Ishikawa (cell line): ENCODE measurements at regions not wholly inside any gene's neighbourhood (a gene's known extent, or its start where the extent isn't known, plus 50 kb on each side); places are given as distances from the start of the nearest gene placed in this dataset.
A peak's percentile ranks its signal among the peaks of the same experiment; 100 is the strongest.

Source experiments
- CEBPB ChIP-seq: IDR thresholded peaks from 2 replicates; pipeline ENCODE4 v1.6.1; 2012
- CREB1 ChIP-seq: IDR thresholded peaks from 2 replicates; pipeline ENCODE4 v1.6.1; 2012; ENCODE audit warnings: low read depth
- EGR1 ChIP-seq: IDR thresholded peaks from 2 replicates; pipeline ENCODE4 v1.6.1; 2012
- FOXM1 ChIP-seq: IDR thresholded peaks from 2 replicates; pipeline ENCODE4 v1.6.1; 2012; ENCODE audit warnings: low read depth, borderline replicate concordance
- MAX ChIP-seq: IDR thresholded peaks from 2 replicates; pipeline ENCODE4 v1.6.1; 2012
- NFIC ChIP-seq: IDR thresholded peaks from 2 replicates; pipeline ENCODE4 v1.6.1; 2012
- RAD21 ChIP-seq: IDR thresholded peaks from 2 replicates; pipeline ENCODE4 v1.6.1; 2012; ENCODE audit warnings: low read depth
- REST ChIP-seq: IDR thresholded peaks from 2 replicates; pipeline ENCODE4 v1.6.1; 2012; ENCODE audit warnings: low read depth, mild to moderate bottlenecking
- TAF1 ChIP-seq: IDR thresholded peaks from 2 replicates; pipeline ENCODE4 v1.6.1; 2012; ENCODE audit warnings: low read depth, mild to moderate bottlenecking
- TCF12 ChIP-seq: IDR thresholded peaks from 2 replicates; pipeline ENCODE4 v1.6.1; 2012; ENCODE audit warnings: low read depth
- TEAD4 ChIP-seq: IDR thresholded peaks from 2 replicates; pipeline ENCODE4 v1.6.1; 2012
- USF1 ChIP-seq: IDR thresholded peaks from 2 replicates; pipeline ENCODE4 v1.6.1; 2012
- YY1 ChIP-seq: IDR thresholded peaks from 2 replicates; pipeline ENCODE4 v1.6.1; 2012; ENCODE audit warnings: low read depth
- ZBTB7A ChIP-seq: IDR thresholded peaks from 2 replicates; pipeline ENCODE4 v1.6.1; 2012; ENCODE audit warnings: low read depth

DNA sequence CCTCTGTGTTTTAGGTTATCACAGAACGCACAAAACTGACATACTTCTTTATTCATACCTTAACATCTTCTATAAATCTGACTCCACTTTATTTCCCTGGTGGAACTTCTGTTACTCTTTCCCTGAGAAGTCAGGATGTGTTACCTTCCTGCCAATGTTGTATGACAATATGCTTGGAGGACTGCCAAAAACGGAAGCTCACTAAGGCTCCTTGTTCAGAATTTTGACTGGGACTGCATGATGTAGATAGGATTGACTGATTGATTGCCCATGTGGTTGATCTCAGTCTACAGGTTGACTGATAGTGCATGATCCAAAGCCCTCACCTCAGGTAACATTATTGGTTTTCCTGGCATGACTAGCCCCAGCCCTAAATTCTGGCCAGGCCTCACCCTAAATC, 319.4 kb downstream of the TLR4 start:
- TF ChIP-seq USF1 (no peak), YY1 (no peak), NFIC (no peak), REST (no peak), CREB1 (no peak)

- no peak for TF ChIP-seq TAF1
Measured at GRCh38 chr9:118028225-118028624, 324.0 kb downstream of the TLR4 start.

- no peak for TF ChIP-seq RAD21
Measured at GRCh38 chr9:118029425-118029824, 325.2 kb downstream of the TLR4 start.

- TF ChIP-seq TCF12 = no peak
- TF ChIP-seq TEAD4 = no peak
- no peak for TF ChIP-seq MAX
- TF ChIP-seq EGR1 = no peak
- TF ChIP-seq TAF1 = no peak
- no peak for TF ChIP-seq CEBPB
- TF ChIP-seq CREB1 = no peak
- TF ChIP-seq RAD21 = no peak
Measured at GRCh38 chr9:118034701-118035100, 330.5 kb downstream of the TLR4 start.

DNA sequence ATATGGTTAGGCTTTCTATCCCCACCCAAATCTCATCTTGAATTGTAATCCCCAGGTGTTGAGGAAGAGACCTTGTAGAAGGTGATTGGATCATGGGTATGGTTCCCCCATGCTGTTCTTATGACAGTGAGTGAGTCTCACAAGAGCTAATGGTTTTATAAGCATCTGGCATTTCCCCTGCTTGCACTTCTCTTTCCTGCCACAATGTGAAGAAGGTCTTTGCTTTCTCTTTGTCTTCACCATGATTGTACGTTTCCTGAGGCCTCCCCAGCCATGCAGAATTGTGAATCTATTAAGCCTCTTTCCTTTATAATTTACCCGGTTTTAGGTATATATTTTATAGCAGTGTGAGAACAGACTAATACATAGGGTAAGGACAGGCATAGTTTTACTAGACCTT, 334.5 kb downstream of the TLR4 start:
- TF ChIP-seq NFIC (no peak), FOXM1 (no peak), RAD21 (no peak), CEBPB (no peak), TAF1 (no peak), CREB1 (no peak), REST (no peak), TEAD4 (no peak), MAX (no peak), YY1 (no peak)

DNA sequence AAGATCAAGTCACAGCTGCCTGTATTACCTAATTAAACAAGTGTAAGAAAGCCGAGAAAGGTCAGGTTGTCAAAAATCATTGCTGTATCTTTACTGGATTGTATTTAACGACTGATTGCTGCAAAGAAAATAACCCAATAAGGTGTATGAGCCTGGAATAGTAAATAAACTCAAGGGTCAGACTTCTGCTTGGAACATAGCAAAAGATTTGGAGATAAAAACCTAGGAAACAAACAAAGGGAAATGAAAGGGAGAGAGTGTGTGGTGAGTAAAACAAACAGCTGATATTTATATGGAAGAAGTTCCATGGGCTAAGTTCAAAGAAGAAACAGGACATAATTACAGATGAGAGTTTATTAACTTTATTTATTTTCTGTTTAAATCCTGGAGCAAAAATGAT, 354.0 kb downstream of the TLR4 start:
- no peak for TF ChIP-seq REST
- no peak for TF ChIP-seq YY1
- TF ChIP-seq TAF1 = no peak
- TF ChIP-seq CEBPB = no peak

DNA sequence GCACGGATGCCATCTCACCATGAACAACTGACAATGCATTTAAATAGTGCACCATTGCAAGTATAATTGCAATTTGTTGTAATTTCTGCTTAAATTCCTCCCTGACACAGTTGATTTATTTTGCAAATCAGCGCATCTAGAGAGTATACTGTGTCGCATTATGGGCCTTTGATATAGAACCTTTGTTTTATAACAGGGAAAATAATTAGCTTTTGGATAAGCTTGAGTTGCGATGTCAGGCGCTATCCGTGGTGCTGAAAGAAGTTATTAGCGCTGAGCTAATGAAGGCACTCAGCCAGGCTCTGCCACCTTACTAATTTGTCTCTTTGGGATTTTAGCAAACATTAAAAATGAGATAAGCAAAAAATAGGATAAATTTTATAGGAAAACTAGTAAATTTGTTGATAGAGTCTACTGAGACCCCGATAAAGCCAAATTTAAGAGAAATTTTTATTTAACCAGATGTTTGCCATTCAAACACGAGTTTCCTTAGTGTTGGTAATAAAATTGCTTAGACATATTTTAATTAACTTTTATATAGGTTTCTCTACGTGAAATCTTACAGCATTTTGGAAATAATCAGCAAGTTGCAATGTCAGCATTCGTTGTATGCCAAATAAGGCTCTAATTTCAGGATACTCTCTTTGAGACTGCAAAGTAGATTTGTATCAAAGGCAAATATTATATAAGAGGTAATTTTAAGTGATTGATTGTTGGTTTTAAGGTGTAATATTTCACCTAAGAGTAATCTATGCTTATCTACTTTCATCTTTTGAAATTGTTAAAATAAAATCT, 355.5 kb downstream of the TLR4 start:
- TF ChIP-seq ZBTB7A (no peak), REST (peak; percentile 93)
